GM23338 (cell line): ENCODE measurements at regions not wholly inside any gene's neighbourhood (a gene's known extent, or its start where the extent isn't known, plus 50 kb on each side); places are given as distances from the start of the nearest gene placed in this dataset.

Source experiments
- CREB1 ChIP-seq: fragments of 250-450 bp; sonication (Bioruptor Pico); IDR thresholded peaks from 2 replicates; pipeline ENCODE4 v1.5.0; 2020; ENCODE audit warnings: low read depth, mild to moderate bottlenecking, moderate library complexity
- CTCF ChIP-seq, 2 experiments: fragments of 200-600 bp in 1 of 2; sonication (generic) in 1 of 2; conservative IDR thresholded peaks; 2 replicates each; pipeline versions ENCODE4 v1.5.1 to v1.6.1; 2016 to 2017; ENCODE audit warnings: antibody characterized with exemption in 2 of 2, low read depth in 2 of 2, mild to moderate bottlenecking in 2 of 2, moderate library complexity in 1 of 2
- ETS1 ChIP-seq: IDR thresholded peaks from 2 replicates; pipeline ENCODE4 v1.6.1; 2016; ENCODE audit warnings: antibody characterized with exemption
- EZH2 ChIP-seq: fragments of 200-600 bp; sonication (generic); IDR thresholded peaks from one replicate; pipeline ENCODE4 v1.8.0; 2017; ENCODE audit warnings: antibody characterized with exemption, mild to moderate bottlenecking, low read depth; ENCODE audit not compliant: unreplicated experiment
- EZH2phosphoT487 ChIP-seq: fragments of 200-600 bp; sonication (generic); IDR thresholded peaks from one replicate; pipeline ENCODE4 v1.8.1; 2018; ENCODE audit warnings: antibody characterized with exemption; ENCODE audit not compliant: unreplicated experiment
- JUNB ChIP-seq: IDR thresholded peaks from one replicate; pipeline ENCODE4 v1.6.1; 2016; ENCODE audit warnings: antibody characterized with exemption; ENCODE audit not compliant: unreplicated experiment
- NANOG ChIP-seq: IDR thresholded peaks from 2 replicates; pipeline ENCODE4 v1.6.1; 2016; ENCODE audit warnings: antibody characterized with exemption, borderline replicate concordance
- POLR2AphosphoS5 ChIP-seq: IDR thresholded peaks from 2 replicates; pipeline ENCODE4 v1.6.1; 2016; ENCODE audit warnings: antibody characterized with exemption, low read depth
- REST ChIP-seq: IDR thresholded peaks from one replicate; pipeline ENCODE4 v1.6.1; 2018; ENCODE audit warnings: antibody characterized with exemption; ENCODE audit not compliant: unreplicated experiment
- ZNF114 ChIP-seq: fragments of 250-450 bp; sonication (Bioruptor Pico); IDR thresholded peaks from 2 replicates; pipeline ENCODE4 v1.5.0; 2020; ENCODE audit warnings: mild to moderate bottlenecking, moderate library complexity
- ZNF331 ChIP-seq: fragments of 250-450 bp; sonication (Bioruptor Pico); IDR thresholded peaks from 2 replicates; pipeline ENCODE4 v1.5.0; 2020; ENCODE audit warnings: low read depth, mild to moderate bottlenecking, moderate library complexity

- no peak for TF ChIP-seq POLR2AphosphoS5
- no peak for TF ChIP-seq CTCF (conservative IDR thresholded peaks at IDR 0.05; ENCODE audit: low read depth in 2 of 2)
- TF ChIP-seq REST, result no peak
- TF ChIP-seq EZH2, result no peak
- no peak for TF ChIP-seq EZH2phosphoT487
- no peak for TF ChIP-seq ZNF331 (CRISPR knock-in tag)
- no peak for TF ChIP-seq ETS1
- no peak for TF ChIP-seq CREB1
- no peak for TF ChIP-seq JUNB
- TF ChIP-seq NANOG, result no peak
- no peak for TF ChIP-seq ZNF114 (CRISPR knock-in tag)
Measured at GRCh38 chr15:56792211-56792610, 58.9 kb upstream of the ZNF280D start.
